ENCODE measurements at regions not wholly inside any gene's neighbourhood (a gene's known extent, or its start where the extent isn't known, plus 50 kb on each side); places are given as distances from the start of the nearest gene placed in this dataset.

- no peak for DNase-seq
Measured at GRCh38 chr11:70575396-70576060, 177.2 kb downstream of the CTTN start.

GRCh38 chr11:70577258-70577603 is 178.9 kb downstream of the CTTN start:
- DNase-seq = no peak

- DNase-seq = no peak
Measured at GRCh38 chr11:70577948-70578347, 179.6 kb downstream of the CTTN start.

- no peak for DNase-seq
Measured at GRCh38 chr11:70578371-70578770, 180.0 kb downstream of the CTTN start.

- no peak for DNase-seq
Measured at GRCh38 chr11:70578831-70579230, 180.5 kb downstream of the CTTN start.

GRCh38 chr11:70579316-70579955 is 181.1 kb downstream of the CTTN start:
- DNase-seq = no peak

GRCh38 chr11:70580036-70580805 is 181.9 kb downstream of the CTTN start:
- no peak for DNase-seq

- no peak for DNase-seq
Measured at GRCh38 chr11:70581991-70582885, 183.9 kb downstream of the CTTN start.

GRCh38 chr11:70582886-70583641 is 184.7 kb downstream of the CTTN start:
- DNase-seq = no peak

GRCh38 chr11:70583781-70584218 is 185.5 kb downstream of the CTTN start:
- DNase-seq = no peak

GRCh38 chr11:70584498-70585235 is 186.3 kb downstream of the CTTN start:
- DNase-seq = no peak

- DNase-seq = no peak
Measured at GRCh38 chr11:70585236-70585545, 186.9 kb downstream of the CTTN start.

GRCh38 chr11:70586261-70587074 is 188.1 kb downstream of the CTTN start:
- DNase-seq = no peak

GRCh38 chr11:70587075-70587389 is 188.7 kb downstream of the CTTN start:
- no peak for DNase-seq

- DNase-seq = peak; percentile 29
Measured at GRCh38 chr11:70590356-70590991, 192.1 kb downstream of the CTTN start.

- DNase-seq = no peak
Measured at GRCh38 chr11:70592641-70593165, 194.4 kb downstream of the CTTN start.

GRCh38 chr11:70593446-70593983 is 195.2 kb downstream of the CTTN start:
- DNase-seq = no peak

GRCh38 chr11:70594031-70594430 is 195.7 kb downstream of the CTTN start:
- DNase-seq = no peak

- no peak for DNase-seq
Measured at GRCh38 chr11:70594606-70595005, 196.3 kb downstream of the CTTN start.

- no peak for DNase-seq
Measured at GRCh38 chr11:70595016-70595415, 196.7 kb downstream of the CTTN start.

Measured in activated CD4-positive, alpha-beta T cell treated with anti-CD3 and anti-CD28 coated beads, Interleukin-2, amount 50 U/mL, for 16 hours (primary cell).